ENCODE measurements at regions not wholly inside any gene's neighbourhood (a gene's known extent, or its start where the extent isn't known, plus 50 kb on each side); places are given as distances from the start of the nearest gene placed in this dataset.

DNA sequence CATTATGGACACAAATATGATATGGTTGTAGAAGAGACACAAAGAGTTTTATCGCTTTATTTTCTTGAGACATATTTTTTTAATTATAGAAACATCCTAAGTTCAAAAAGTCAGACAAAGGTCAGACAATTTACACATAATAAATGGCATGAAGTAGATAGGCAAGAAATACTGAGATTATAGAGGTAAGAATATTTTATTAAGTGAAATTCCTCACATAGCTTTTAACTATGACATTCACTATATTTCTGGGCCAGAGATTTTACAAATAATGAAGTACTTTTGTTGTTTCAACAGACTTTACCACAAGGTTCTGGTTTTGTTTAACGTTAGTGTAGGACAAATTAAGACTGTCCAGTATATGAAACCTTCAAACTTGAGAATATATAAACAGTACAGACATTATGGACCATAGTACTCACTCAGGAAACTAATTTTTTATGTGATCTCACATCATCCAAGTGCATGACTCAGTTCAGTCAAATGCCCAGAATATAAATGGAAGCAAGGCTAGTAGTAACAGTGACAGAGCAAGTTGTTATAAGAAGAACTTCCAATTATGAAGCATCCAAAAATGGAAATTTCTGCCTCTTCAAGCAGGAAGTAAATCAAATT lies 394.8 kb downstream of the KCNJ2 start (continued):
- no peak for TF ChIP-seq TAF1 (IDR thresholded peaks at IDR 0.05; ENCODE audit: low read depth, low read length)
- no peak for TF ChIP-seq FOSL1 (IDR thresholded peaks at IDR 0.05; ENCODE audit: insufficient read depth, low read depth, low read length)
- TF ChIP-seq SIRT6 (IDR thresholded peaks at IDR 0.05; ENCODE audit: low read length): no peak
- no peak for TF ChIP-seq RBBP5 (IDR thresholded peaks at IDR 0.05; ENCODE audit: borderline replicate concordance, low read depth, low read length)
- TF ChIP-seq NRF1 (IDR thresholded peaks at IDR 0.05; ENCODE audit: low read depth, low read length): no peak
- TF ChIP-seq, protein P1, sequence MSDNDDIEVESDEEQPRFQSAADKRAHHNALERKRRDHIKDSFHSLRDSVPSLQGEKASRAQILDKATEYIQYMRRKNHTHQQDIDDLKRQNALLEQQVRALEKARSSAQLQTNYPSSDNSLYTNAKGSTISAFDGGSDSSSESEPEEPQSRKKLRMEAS (IDR thresholded peaks at IDR 0.05): no peak
